Mesodermal cell (in vitro differentiated cells): ENCODE measurements at regions not wholly inside any gene's neighbourhood (a gene's known extent, or its start where the extent isn't known, plus 50 kb on each side); places are given as distances from the start of the nearest gene placed in this dataset.

Experiments
- H3K27ac ChIP-seq: 2 replicates; pipeline ENCODE4 v1.7.0; 2013; ENCODE audit warnings: mild to moderate bottlenecking, low read depth, low read length, moderate library complexity; ENCODE audit not compliant: severe bottlenecking
- H3K36me3 ChIP-seq: 2 replicates; pipeline ENCODE4 v1.7.1; 2013; ENCODE audit warnings: mild to moderate bottlenecking, low read length, moderate library complexity; ENCODE audit not compliant: control insufficient read depth, insufficient read depth
- H3K4me1 ChIP-seq: one replicate; pipeline ENCODE4 v1.7.1; 2013; ENCODE audit warnings: mild to moderate bottlenecking, low read length; ENCODE audit not compliant: insufficient read depth, control insufficient read depth, poor library complexity, severe bottlenecking
- H3K4me3 ChIP-seq: 2 replicates; pipeline ENCODE4 v1.7.0; 2013; ENCODE audit warnings: low read length, control low read depth, mild to moderate bottlenecking; ENCODE audit not compliant: insufficient read depth, poor library complexity, severe bottlenecking; ENCODE audit errors: extremely low read depth
- H3K9me3 ChIP-seq: 2 replicates; pipeline ENCODE4 v1.7.1; 2013; ENCODE audit warnings: mild to moderate bottlenecking, low read length, moderate library complexity; ENCODE audit not compliant: control insufficient read depth
- WGBS, 2 experiments: methylation state at CpG; one replicate each; pipeline ENCODE4 v1.1.5; 2013; ENCODE audit warnings: missing lambda C conversion rate in 2 of 2; ENCODE audit not compliant: insufficient coverage in 2 of 2; 5-methylcytosine and 5-hydroxymethylcytosine counted together

GRCh38 chr4:125021189-125021588 is 293.6 kb upstream of the FAT4 start:
- H3K4me1 ChIP-seq = no peaks in the 10 kb centered on the region
- H3K27ac ChIP-seq = no peak overlapping the region
- WGBS, 2 experiments = no CpG with 5 or more reads among the region's 1 CpG
- H3K36me3 ChIP-seq = no peaks in the 10 kb centered on the region
- no peak overlapping the region for H3K4me3 ChIP-seq
- peaks cover 5% of the 10 kb centered on the region for H3K9me3 ChIP-seq

- no peak overlapping the region for H3K27ac ChIP-seq
- WGBS, 2 experiments = 92 to 100% methylated on average over 1 of the region's 2 CpGs
- H3K9me3 ChIP-seq = peaks cover 5% of the 10 kb centered on the region
- no peaks in the 10 kb centered on the region for H3K4me1 ChIP-seq
- H3K36me3 ChIP-seq = no peaks in the 10 kb centered on the region
- no peak overlapping the region for H3K4me3 ChIP-seq
Observed at GRCh38 chr4:125020089-125021034, 294.4 kb upstream of the FAT4 start.

- no peaks in the 10 kb centered on the region for H3K4me1 ChIP-seq
- peaks cover 5% of the 10 kb centered on the region for H3K9me3 ChIP-seq
- WGBS, 2 experiments = 89 to 97% methylated on average over 4 of the region's 5 CpGs
- H3K27ac ChIP-seq = no peak overlapping the region
- H3K36me3 ChIP-seq = no peaks in the 10 kb centered on the region
- H3K4me3 ChIP-seq = no peak overlapping the region
Observed at GRCh38 chr4:125016892-125017299, 297.9 kb upstream of the FAT4 start.

GRCh38 chr4:125013891-125014290 is 300.9 kb upstream of the FAT4 start:
- H3K4me3 ChIP-seq = no peak overlapping the region
- no peaks in the 10 kb centered on the region for H3K4me1 ChIP-seq
- no peak overlapping the region for H3K27ac ChIP-seq
- WGBS, 2 experiments = 100% methylated on average over 1 of the region's 1 CpG
- no peaks in the 10 kb centered on the region for H3K36me3 ChIP-seq
- peaks cover 3% of the 10 kb centered on the region for H3K9me3 ChIP-seq

- no peak overlapping the region for H3K4me3 ChIP-seq
- H3K27ac ChIP-seq = peak overlapping the region; percentile 49
- no peaks in the 10 kb centered on the region for H3K4me1 ChIP-seq
- WGBS, 2 experiments = 86 to 89% methylated on average over 1 of the region's 2 CpGs
- H3K36me3 ChIP-seq = no peaks in the 10 kb centered on the region
- H3K9me3 ChIP-seq = peaks cover 5% of the 10 kb centered on the region
Observed at GRCh38 chr4:125011646-125012045, 299.1 kb upstream of the ANKRD50 start.

- peak overlapping the region; percentile 6 for H3K27ac ChIP-seq
- no peaks in the 10 kb centered on the region for H3K36me3 ChIP-seq
- 80% methylated on average over 1 of the region's 7 CpGs; no CpG with 5 or more reads in 1 of the 2 experiments for WGBS, 2 experiments
- H3K4me1 ChIP-seq = no peaks in the 10 kb centered on the region
- peaks cover 6% of the 10 kb centered on the region for H3K9me3 ChIP-seq
- no peak overlapping the region for H3K4me3 ChIP-seq
Observed at GRCh38 chr4:125010796-125011503, 298.4 kb upstream of the ANKRD50 start.

GRCh38 chr4:125008676-125009075 is 296.1 kb upstream of the ANKRD50 start:
- Histone ChIP-seq H3K9me3 (peaks cover 6% of the 10 kb centered on the region), H3K27ac (no peak overlapping the region), H3K4me1 (no peaks in the 10 kb centered on the region), H3K36me3 (no peaks in the 10 kb centered on the region), H3K4me3 (no peak overlapping the region)
- WGBS, 2 experiments = no CpG with 5 or more reads among the region's 1 CpG

- Histone ChIP-seq H3K36me3 (no peaks in the 10 kb centered on the region), H3K9me3 (peaks cover 6% of the 10 kb centered on the region), H3K27ac (no peak overlapping the region), H3K4me1 (no peaks in the 10 kb centered on the region), H3K4me3 (no peak overlapping the region)
- 89 to 100% methylated on average over 2 of the region's 3 CpGs for WGBS, 2 experiments
Observed at GRCh38 chr4:125004676-125005075, 292.1 kb upstream of the ANKRD50 start.

- H3K36me3 ChIP-seq = no peaks in the 10 kb centered on the region
- peaks cover 6% of the 10 kb centered on the region for H3K9me3 ChIP-seq
- H3K4me3 ChIP-seq = no peak overlapping the region
- 100% methylated on average over 2 to 3 of the region's 3 CpGs for WGBS, 2 experiments
- no peaks in the 10 kb centered on the region for H3K4me1 ChIP-seq
- H3K27ac ChIP-seq = no peak overlapping the region
Observed at GRCh38 chr4:125003840-125004239, 291.3 kb upstream of the ANKRD50 start.

- H3K27ac ChIP-seq = no peak overlapping the region
- H3K9me3 ChIP-seq = no peaks in the 10 kb centered on the region
- H3K36me3 ChIP-seq = no peaks in the 10 kb centered on the region
Observed at GRCh38 chr4:124997991-124998390, 285.5 kb upstream of the ANKRD50 start.

GRCh38 chr4:124997124-124997523 is 284.6 kb upstream of the ANKRD50 start:
- no CpG with 5 or more reads among the region's 1 CpG for WGBS, 2 experiments
- Histone ChIP-seq H3K27ac (no peak overlapping the region), H3K4me1 (no peaks in the 10 kb centered on the region), H3K9me3 (no peaks in the 10 kb centered on the region), H3K36me3 (no peaks in the 10 kb centered on the region), H3K4me3 (no peak overlapping the region)

More at GRCh38 chr4:124997991-124998390, 285.5 kb upstream of the ANKRD50 start:
- H3K4me1 ChIP-seq = no peaks in the 10 kb centered on the region
- H3K4me3 ChIP-seq = no peak overlapping the region
